ENCODE measurements at regions not wholly inside any gene's neighbourhood (a gene's known extent, or its start where the extent isn't known, plus 50 kb on each side); places are given as distances from the start of the nearest gene placed in this dataset.

GRCh38 chr3:24944805-24945520 lies 450.3 kb upstream of the THRB start:
- ATAC-seq, result no peak

GRCh38 chr3:24945563-24945962 lies 450.9 kb upstream of the THRB start:
- no peak for ATAC-seq

GRCh38 chr3:24947103-24947502 lies 452.5 kb upstream of the THRB start:
- no peak for ATAC-seq

- no peak for ATAC-seq
Observed at GRCh38 chr3:24951180-24951579, 456.5 kb upstream of the THRB start.

- no peak for ATAC-seq
Observed at GRCh38 chr3:24952388-24952787, 457.7 kb upstream of the THRB start.

GRCh38 chr3:24953060-24953771 lies 458.6 kb upstream of the THRB start:
- no peak for ATAC-seq

- ATAC-seq, result no peak
Observed at GRCh38 chr3:24956613-24957012, 462.0 kb upstream of the THRB start.

- ATAC-seq, result no peak
Observed at GRCh38 chr3:24958271-24958670, 463.6 kb upstream of the THRB start.

- no peak for ATAC-seq
Observed at GRCh38 chr3:24958910-24959447, 464.3 kb upstream of the THRB start.

- no peak for ATAC-seq
Observed at GRCh38 chr3:24963762-24964625, 464.1 kb upstream of the RARB start.

GRCh38 chr3:24965706-24966385 lies 462.2 kb upstream of the RARB start:
- ATAC-seq, result no peak

GRCh38 chr3:24968036-24968435 lies 460.0 kb upstream of the RARB start:
- no peak for ATAC-seq

- ATAC-seq, result no peak
Observed at GRCh38 chr3:24972491-24972890, 455.6 kb upstream of the RARB start.

GRCh38 chr3:24981309-24981708 lies 446.8 kb upstream of the RARB start:
- ATAC-seq, result no peak

- ATAC-seq, result no peak
Observed at GRCh38 chr3:24981924-24982323, 446.1 kb upstream of the RARB start.

GRCh38 chr3:24985668-24986067 lies 442.4 kb upstream of the RARB start:
- no peak for ATAC-seq

- ATAC-seq, result no peak
Observed at GRCh38 chr3:24986612-24987011, 441.5 kb upstream of the RARB start.

- no peak for ATAC-seq
Observed at GRCh38 chr3:24999357-24999756, 428.7 kb upstream of the RARB start.

- no peak for ATAC-seq
Observed at GRCh38 chr3:25000971-25001591, 427.0 kb upstream of the RARB start.

- ATAC-seq, result no peak
Observed at GRCh38 chr3:25002052-25002451, 426.0 kb upstream of the RARB start.

GRCh38 chr3:25007974-25008658 lies 419.9 kb upstream of the RARB start:
- no peak for ATAC-seq

- no peak for ATAC-seq
Observed at GRCh38 chr3:25009665-25010064, 418.4 kb upstream of the RARB start.

All from activated CD4-positive, CD25-positive, alpha-beta regulatory T cell treated with anti-CD3 and anti-CD28 coated beads, Interleukin-2, amount 50 U/mL, for 24 hours (primary cell).